ENCODE measurements at regions not wholly inside any gene's neighbourhood (a gene's known extent, or its start where the extent isn't known, plus 50 kb on each side); places are given as distances from the start of the nearest gene placed in this dataset.
A peak's percentile ranks its signal among the peaks of the same experiment; 100 is the strongest.

DNA sequence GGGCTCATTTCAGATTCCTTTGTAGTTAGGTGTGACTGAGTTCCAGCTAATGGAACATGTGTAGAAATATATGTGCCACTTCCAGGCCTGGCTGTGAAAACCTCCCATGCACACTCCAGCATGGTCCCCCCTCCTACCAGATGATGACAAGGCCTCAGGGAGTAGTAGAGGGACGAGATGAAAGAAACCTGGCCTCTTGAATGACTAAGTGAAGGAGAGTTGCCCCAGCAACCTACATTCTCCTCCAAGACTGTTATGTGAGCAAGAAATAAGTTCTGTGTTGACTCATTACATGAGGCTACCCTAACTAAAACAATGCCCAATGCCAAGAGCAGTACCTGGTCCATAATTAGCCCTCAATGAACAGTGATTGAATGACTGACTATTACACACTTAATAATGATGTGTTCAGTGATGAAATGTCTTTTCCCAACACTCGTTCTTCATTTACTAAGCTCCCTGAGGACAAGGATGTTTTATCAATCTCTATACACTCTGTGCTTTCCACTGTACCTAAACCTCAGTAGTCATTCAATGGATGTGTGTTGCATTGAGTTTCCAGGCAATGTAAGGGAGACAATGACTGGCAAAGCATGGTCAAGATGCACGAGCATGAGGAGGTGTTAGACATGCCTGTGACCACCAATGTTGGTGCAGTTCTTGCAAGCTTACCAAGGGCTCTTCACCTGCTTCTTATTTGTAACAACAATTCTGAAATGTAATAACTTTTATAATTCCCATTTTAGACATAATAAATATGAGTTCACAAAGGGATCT lies 62.0 kb upstream of the BCL6 start:
- TF ChIP-seq, protein P1, sequence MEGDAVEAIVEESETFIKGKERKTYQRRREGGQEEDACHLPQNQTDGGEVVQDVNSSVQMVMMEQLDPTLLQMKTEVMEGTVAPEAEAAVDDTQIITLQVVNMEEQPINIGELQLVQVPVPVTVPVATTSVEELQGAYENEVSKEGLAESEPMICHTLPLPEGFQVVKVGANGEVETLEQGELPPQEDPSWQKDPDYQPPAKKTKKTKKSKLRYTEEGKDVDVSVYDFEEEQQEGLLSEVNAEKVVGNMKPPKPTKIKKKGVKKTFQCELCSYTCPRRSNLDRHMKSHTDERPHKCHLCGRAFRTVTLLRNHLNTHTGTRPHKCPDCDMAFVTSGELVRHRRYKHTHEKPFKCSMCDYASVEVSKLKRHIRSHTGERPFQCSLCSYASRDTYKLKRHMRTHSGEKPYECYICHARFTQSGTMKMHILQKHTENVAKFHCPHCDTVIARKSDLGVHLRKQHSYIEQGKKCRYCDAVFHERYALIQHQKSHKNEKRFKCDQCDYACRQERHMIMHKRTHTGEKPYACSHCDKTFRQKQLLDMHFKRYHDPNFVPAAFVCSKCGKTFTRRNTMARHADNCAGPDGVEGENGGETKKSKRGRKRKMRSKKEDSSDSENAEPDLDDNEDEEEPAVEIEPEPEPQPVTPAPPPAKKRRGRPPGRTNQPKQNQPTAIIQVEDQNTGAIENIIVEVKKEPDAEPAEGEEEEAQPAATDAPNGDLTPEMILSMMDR (IDR thresholded peaks at IDR 0.05; ENCODE audit: control extremely low read depth, extremely low read depth): no peak
- Histone ChIP-seq H3K27ac (ENCODE audit: low read depth in 1 of 2, low read length in 1 of 2) (no peak overlapping the region), H3K36me3 (ENCODE audit: control insufficient read depth in 4 of 4, insufficient read depth in 4 of 4, low read length in 4 of 4) (no peaks in the 10 kb centered on the region), H3K4me1 (ENCODE audit: control insufficient read depth in 5 of 5, insufficient read depth in 5 of 5, low read length in 5 of 5) (peaks cover 0 to 9% (median 5%) of the 10 kb centered on the region in 5 donors), H3K9ac (ENCODE audit: insufficient read depth in 1 of 2, low read length in 2 of 2) (no peak overlapping the region), H3K9me3 (ENCODE audit: control insufficient read depth in 4 of 4, insufficient read depth in 3 of 4, low read length in 3 of 4) (peaks cover 0 to 3% (median 0%) of the 10 kb centered on the region in 4 donors), H3K4me3 (no peak overlapping the region), H3K27me3 (ENCODE audit: control insufficient read depth in 3 of 3, insufficient read depth in 3 of 3, low read length in 2 of 3) (no peaks in the 10 kb centered on the region)
- ATAC-seq (ENCODE audit: insufficient read depth, low FRiP score) (no peak), DNase-seq (no peak)
- 75 to 87% methylated on average over 3 of the region's 3 CpGs for WGBS, 2 donors

- ATAC-seq (ENCODE audit: insufficient read depth, low FRiP score) (no peak), DNase-seq (no peak)
- TF ChIP-seq, protein P1 (IDR thresholded peaks at IDR 0.05; ENCODE audit: control extremely low read depth, extremely low read depth): no peak
- peaks cover 0 to 3% (median 0%) of the 10 kb centered on the region in 4 donors for H3K9me3 ChIP-seq (ENCODE audit: control insufficient read depth in 4 of 4, insufficient read depth in 3 of 4, low read length in 3 of 4)
- no peaks in the 10 kb centered on the region for H3K27me3 ChIP-seq (ENCODE audit: control insufficient read depth in 3 of 3, insufficient read depth in 3 of 3, low read length in 2 of 3)
- H3K36me3 ChIP-seq (ENCODE audit: control insufficient read depth in 4 of 4, insufficient read depth in 4 of 4, low read length in 4 of 4): no peaks in the 10 kb centered on the region
- peaks cover 0 to 9% (median 5%) of the 10 kb centered on the region in 5 donors for H3K4me1 ChIP-seq (ENCODE audit: control insufficient read depth in 5 of 5, insufficient read depth in 5 of 5, low read length in 5 of 5)
- H3K27ac ChIP-seq (ENCODE audit: low read depth in 1 of 2, low read length in 1 of 2): peak overlapping the region in 1 of 2 donors; percentile 40
- peak overlapping the region in 1 of 2 donors; percentile 14 for H3K9ac ChIP-seq (ENCODE audit: insufficient read depth in 1 of 2, low read length in 2 of 2)
- no peak overlapping the region for H3K4me3 ChIP-seq
- WGBS, 2 donors: 67 to 78% methylated on average over 3 of the region's 3 CpGs
Measured at GRCh38 chr3:187808527-187808895, 63.2 kb upstream of the BCL6 start.

GRCh38 chr3:187809612-187809991 lies 64.3 kb upstream of the BCL6 start:
- H3K9ac ChIP-seq (ENCODE audit: insufficient read depth in 1 of 2, low read length in 2 of 2): no peak overlapping the region
- no peaks in the 10 kb centered on the region for H3K27me3 ChIP-seq (ENCODE audit: control insufficient read depth in 3 of 3, insufficient read depth in 3 of 3, low read length in 2 of 3)
- TF ChIP-seq, protein P1 (IDR thresholded peaks at IDR 0.05; ENCODE audit: control extremely low read depth, extremely low read depth): no peak
- H3K4me1 ChIP-seq (ENCODE audit: control insufficient read depth in 5 of 5, insufficient read depth in 5 of 5, low read length in 5 of 5): peaks cover 0 to 9% (median 5%) of the 10 kb centered on the region in 5 donors
- H3K4me3 ChIP-seq: no peak overlapping the region
- no peak overlapping the region for H3K27ac ChIP-seq (ENCODE audit: low read depth in 1 of 2, low read length in 1 of 2)
- DNase-seq (no peak), ATAC-seq (ENCODE audit: insufficient read depth, low FRiP score) (no peak)
- H3K9me3 ChIP-seq (ENCODE audit: control insufficient read depth in 4 of 4, insufficient read depth in 3 of 4, low read length in 3 of 4): peaks cover 0 to 3% (median 0%) of the 10 kb centered on the region in 4 donors
- 84 to 94% methylated on average over 3 of the region's 3 CpGs for WGBS, 2 donors
- H3K36me3 ChIP-seq (ENCODE audit: control insufficient read depth in 4 of 4, insufficient read depth in 4 of 4, low read length in 4 of 4): no peaks in the 10 kb centered on the region

All from lung (tissue), 11 donors.